ENCODE measurements at regions not wholly inside any gene's neighbourhood (a gene's known extent, or its start where the extent isn't known, plus 50 kb on each side); places are given as distances from the start of the nearest gene placed in this dataset.
"Not testable (repeated sequence)": the region's sequence is repeated elsewhere in the genome, so short reads cannot be mapped to it uniquely, and the experiment has no call there.

DNA sequence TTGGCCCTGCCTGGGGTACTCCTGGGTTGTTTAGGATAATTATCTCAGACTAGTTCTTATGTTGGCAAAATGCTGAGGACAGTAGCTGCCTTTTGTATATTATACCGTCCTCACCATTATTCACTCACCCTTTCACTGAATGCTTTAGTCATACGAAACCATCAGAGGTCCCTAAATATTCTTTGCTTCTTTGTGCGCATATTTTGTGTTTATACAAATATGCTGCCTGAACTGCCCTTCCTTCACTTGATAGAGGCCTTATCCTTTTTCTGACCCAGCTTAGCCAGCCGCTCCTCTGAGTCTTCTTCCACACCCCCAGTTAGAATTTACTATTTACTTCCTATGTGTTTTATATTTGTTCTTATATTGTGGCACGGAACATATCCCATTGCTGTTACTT lies 70.2 kb upstream of the OSBPL3 start:
- H3K9me3 ChIP-seq (ENCODE audit: insufficient read depth, low read depth, low read length), result peaks cover 4% of the 10 kb centered on the region; the same call in 1 of the 2 replicates
- no peaks in the 10 kb centered on the region; the same call in 1 of the 2 replicates for H3K4me1 ChIP-seq (ENCODE audit: insufficient read depth, low read length)
- H3K4me3 ChIP-seq (ENCODE audit: low read length), result no peak overlapping the region
- no peak overlapping the region for H3K9ac ChIP-seq (ENCODE audit: low read depth, low read length)
- no peak overlapping the region for H3K27ac ChIP-seq (ENCODE audit: low read depth, low read length)
- no peaks in the 10 kb centered on the region for H3K27me3 ChIP-seq (ENCODE audit: insufficient read depth, low read length)
- H3K36me3 ChIP-seq (ENCODE audit: insufficient read depth, low read length), result no peaks in the 10 kb centered on the region
- 91% methylated on average over 5 of the region's 5 CpGs for WGBS

DNA sequence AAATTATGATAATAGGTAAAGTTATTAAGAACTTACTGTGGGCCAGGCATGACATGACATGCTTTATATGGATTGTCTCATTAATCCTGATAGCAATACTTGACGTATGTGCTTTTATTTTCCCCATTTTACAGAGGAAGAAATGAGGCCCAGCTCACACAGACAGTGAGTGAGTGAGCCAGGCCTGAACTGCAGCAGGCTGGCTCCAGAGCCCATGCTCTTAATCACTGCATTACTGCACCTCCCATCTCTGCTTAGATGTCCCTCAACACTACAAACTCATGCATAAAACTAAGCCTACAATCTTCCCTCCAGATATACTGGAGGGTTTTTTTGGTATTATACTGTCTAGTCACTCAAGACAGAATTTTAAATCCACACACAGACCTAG lies 68.5 kb upstream of the OSBPL3 start:
- Histone ChIP-seq H3K4me3 (ENCODE audit: low read length) (no peak overlapping the region), H3K9me3 (ENCODE audit: insufficient read depth, low read depth, low read length) (peaks cover 4% of the 10 kb centered on the region; the same call in 1 of the 2 replicates), H3K9ac (ENCODE audit: low read depth, low read length) (no peak overlapping the region), H3K36me3 (ENCODE audit: insufficient read depth, low read length) (no peaks in the 10 kb centered on the region), H3K4me1 (ENCODE audit: insufficient read depth, low read length) (no peaks in the 10 kb centered on the region; the same call in 1 of the 2 replicates), H3K27ac (ENCODE audit: low read depth, low read length) (no peak overlapping the region), H3K27me3 (ENCODE audit: insufficient read depth, low read length) (no peaks in the 10 kb centered on the region)
- 95% methylated on average over 1 of the region's 1 CpG for WGBS

DNA sequence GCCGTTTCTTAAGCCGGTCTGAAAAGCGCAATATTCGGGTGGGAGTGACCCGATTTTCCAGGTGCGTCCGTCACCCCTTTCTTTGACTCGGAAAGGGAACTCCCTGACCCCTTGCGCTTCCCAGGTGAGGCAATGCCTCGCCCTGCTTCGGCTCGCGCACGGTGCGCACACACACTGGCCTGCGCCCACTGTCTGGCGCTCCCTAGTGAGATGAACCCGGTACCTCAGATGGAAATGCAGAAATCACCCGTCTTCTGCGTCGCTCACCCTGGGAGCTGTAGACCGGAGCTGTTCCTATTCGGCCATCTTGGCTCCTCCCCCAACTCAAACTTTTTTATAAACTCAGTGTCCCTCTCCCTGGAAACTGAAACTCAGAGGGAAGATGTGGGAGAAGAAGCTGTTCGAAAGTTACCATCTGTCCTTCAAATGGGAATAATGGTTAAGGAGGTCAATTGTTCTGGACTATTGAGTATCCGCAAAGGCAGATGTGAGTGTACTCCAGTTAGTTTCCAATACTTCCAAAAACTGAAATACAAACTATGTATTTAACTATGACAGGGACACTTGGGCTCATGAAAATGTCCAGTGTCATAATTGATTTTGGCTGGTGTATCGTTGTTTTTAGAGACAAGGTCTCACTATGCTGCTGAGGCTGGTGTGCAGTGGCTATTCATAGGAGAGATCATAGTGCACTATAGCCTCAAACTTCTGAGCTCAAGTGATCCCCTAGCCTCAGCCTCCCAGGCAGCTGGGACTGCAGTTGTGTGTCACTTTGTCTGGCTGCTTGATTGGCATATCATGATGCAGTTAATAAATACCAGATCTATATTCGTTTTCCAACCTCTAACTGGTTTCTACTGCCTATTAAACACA lies 67.8 kb upstream of the OSBPL3 start:
- H3K36me3 ChIP-seq (ENCODE audit: insufficient read depth, low read length); H3K9ac ChIP-seq (ENCODE audit: low read depth, low read length); H3K27ac ChIP-seq (ENCODE audit: low read depth, low read length); H3K9me3 ChIP-seq (ENCODE audit: insufficient read depth, low read depth, low read length); H3K4me1 ChIP-seq (ENCODE audit: insufficient read depth, low read length); H3K27me3 ChIP-seq (ENCODE audit: insufficient read depth, low read length): not testable (repeated sequence)
- WGBS, result 84% methylated on average over 8 of the region's 27 CpGs
- peak overlapping the region; percentile 38 for H3K4me3 ChIP-seq (ENCODE audit: low read length)

DNA sequence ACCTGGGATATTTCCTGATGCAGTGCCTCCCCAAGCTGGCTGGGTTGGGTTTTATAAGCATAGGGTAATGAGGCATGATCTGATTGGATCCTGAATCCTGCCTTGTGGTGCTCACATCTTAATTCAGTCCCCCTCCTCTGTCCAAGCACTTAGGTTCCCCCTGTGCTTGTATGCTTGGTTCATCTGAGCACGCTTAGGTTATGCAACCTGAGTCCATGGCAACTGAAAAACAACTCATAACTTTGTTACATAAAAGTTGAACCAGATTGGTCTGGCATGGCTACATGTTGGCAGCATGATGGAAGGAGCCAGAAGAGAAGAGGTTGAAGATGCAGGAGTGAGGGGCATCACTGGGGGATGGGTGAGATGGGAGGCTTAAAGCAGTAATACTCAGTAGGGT lies 57.3 kb upstream of the OSBPL3 start:
- WGBS, result 89% methylated on average over 1 of the region's 1 CpG
- peaks cover 11% of the 10 kb centered on the region; the same call in 1 of the 2 replicates for H3K9me3 ChIP-seq (ENCODE audit: insufficient read depth, low read depth, low read length)
- no peaks in the 10 kb centered on the region; the same call in 1 of the 2 replicates for H3K4me1 ChIP-seq (ENCODE audit: insufficient read depth, low read length)
- no peak overlapping the region for H3K27ac ChIP-seq (ENCODE audit: low read depth, low read length)
- no peaks in the 10 kb centered on the region for H3K27me3 ChIP-seq (ENCODE audit: insufficient read depth, low read length)
- no peak overlapping the region for H3K9ac ChIP-seq (ENCODE audit: low read depth, low read length)
- H3K4me3 ChIP-seq (ENCODE audit: low read length), result no peak overlapping the region
- no peaks in the 10 kb centered on the region for H3K36me3 ChIP-seq (ENCODE audit: insufficient read depth, low read length)

DNA sequence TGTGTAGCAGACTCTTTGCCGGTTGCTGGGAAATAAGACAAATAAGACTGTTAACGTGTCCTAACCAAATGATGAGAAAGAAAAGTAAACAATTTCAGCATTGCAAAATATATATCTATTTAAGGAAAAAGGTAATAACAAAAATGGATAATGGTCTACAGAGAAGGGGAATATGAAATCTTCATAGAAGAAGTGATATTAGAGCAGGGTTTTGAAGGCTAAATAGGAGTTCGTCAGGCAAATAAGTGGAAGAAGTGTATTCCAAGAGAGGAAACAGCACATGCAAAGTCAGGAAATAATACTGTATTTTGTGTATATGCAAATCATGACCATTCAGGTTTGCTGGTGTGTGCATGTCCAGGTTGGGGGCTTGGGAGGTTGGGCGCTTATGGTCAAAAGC lies 55.3 kb upstream of the OSBPL3 start:
- H3K27ac ChIP-seq (ENCODE audit: low read depth, low read length), result no peak overlapping the region
- 90% methylated on average over 4 of the region's 4 CpGs for WGBS

DNA sequence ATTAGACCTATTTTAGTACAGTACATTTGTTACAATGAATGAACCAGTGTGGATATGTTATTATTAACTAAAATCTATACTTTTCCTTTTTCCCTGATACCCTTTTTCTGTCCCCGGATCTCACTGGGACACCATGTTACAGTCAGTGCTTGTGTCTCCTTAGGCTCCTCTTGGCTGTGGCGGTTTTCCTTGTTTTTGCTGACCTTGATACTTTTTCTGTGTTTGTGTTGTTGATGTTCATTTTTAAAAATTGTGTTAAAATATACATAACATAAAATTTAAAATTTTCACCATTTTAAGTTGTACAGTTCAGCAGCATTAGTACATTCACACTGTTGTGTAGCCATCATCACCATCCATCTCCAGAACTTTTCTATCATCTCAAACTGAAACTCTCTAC lies 54.2 kb upstream of the OSBPL3 start:
- Histone ChIP-seq H3K4me3 (ENCODE audit: low read length) (no peak overlapping the region), H3K36me3 (ENCODE audit: insufficient read depth, low read length) (no peaks in the 10 kb centered on the region), H3K27me3 (ENCODE audit: insufficient read depth, low read length) (no peaks in the 10 kb centered on the region), H3K9me3 (ENCODE audit: insufficient read depth, low read depth, low read length) (peaks cover 11% of the 10 kb centered on the region; the same call in 1 of the 2 replicates), H3K9ac (ENCODE audit: low read depth, low read length) (no peak overlapping the region), H3K27ac (ENCODE audit: low read depth, low read length) (no peak overlapping the region), H3K4me1 (ENCODE audit: insufficient read depth, low read length) (no peaks in the 10 kb centered on the region; the same call in 1 of the 2 replicates)
- WGBS, result 92% methylated on average over 2 of the region's 2 CpGs

More for the DNA sequence above, 55.3 kb upstream of the OSBPL3 start:
- no peaks in the 10 kb centered on the region for H3K36me3 ChIP-seq (ENCODE audit: insufficient read depth, low read length)
- no peak overlapping the region for H3K9ac ChIP-seq (ENCODE audit: low read depth, low read length)
- H3K27me3 ChIP-seq (ENCODE audit: insufficient read depth, low read length), result no peaks in the 10 kb centered on the region
- no peak overlapping the region for H3K4me3 ChIP-seq (ENCODE audit: low read length)
- H3K4me1 ChIP-seq (ENCODE audit: insufficient read depth, low read length), result no peaks in the 10 kb centered on the region; the same call in 1 of the 2 replicates
- H3K9me3 ChIP-seq (ENCODE audit: insufficient read depth, low read depth, low read length), result peaks cover 11% of the 10 kb centered on the region; the same call in 1 of the 2 replicates

DNA sequence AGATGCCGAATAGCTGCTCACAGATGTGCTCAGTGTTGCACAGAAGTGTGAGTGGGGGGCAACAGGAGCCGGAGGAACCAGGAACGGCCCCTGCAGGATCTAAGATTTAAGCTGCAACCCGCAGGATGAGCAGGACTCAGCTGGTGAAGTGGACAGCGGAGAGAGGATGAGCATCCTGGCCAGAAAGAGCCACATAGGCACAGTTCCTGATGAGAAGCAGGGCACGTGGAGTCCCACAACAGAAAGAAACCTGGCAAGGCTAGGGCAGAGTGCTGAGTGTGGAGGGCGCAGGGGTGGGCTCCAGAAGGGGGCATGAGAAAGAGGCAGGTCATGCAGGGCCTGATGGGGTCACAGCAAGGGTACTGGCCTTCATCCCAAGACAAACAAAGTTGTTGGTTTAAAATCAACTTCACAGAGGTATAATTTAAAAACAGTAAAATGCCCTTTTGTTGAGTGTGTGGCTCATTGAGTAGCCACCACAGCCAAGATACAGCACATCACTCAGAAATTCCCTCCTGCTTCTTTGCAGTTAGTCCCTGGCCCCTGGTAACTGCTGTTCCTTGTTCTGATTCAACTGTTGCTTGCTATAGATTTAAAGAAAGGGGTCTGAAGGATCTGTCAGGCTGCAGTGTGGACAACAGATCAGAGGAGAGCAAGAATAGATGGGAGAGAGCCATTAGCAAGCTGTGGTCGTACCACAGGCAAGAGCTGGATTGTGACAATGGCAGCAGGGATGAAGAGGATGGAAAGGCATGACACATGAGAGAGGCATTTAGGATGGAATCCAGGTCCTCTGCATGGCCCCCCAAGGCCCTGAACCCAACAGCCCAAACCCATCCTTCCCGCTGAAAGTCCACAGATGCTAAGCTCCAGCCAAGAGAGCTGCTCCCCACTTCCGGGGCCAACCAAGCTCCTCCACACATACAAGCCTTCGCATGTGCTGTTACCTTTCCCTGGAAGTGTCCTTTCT lies 53.1 kb upstream of the OSBPL3 start:
- no peak overlapping the region for H3K9ac ChIP-seq (ENCODE audit: low read depth, low read length)
- 90% methylated on average over 11 of the region's 11 CpGs for WGBS
- no peak overlapping the region for H3K4me3 ChIP-seq (ENCODE audit: low read length)
- H3K36me3 ChIP-seq (ENCODE audit: insufficient read depth, low read length), result no peaks in the 10 kb centered on the region
- peaks cover 11% of the 10 kb centered on the region; the same call in 1 of the 2 replicates for H3K9me3 ChIP-seq (ENCODE audit: insufficient read depth, low read depth, low read length)
- peaks cover 9% of the 10 kb centered on the region; the same call in 1 of the 2 replicates for H3K4me1 ChIP-seq (ENCODE audit: insufficient read depth, low read length)
- H3K27ac ChIP-seq (ENCODE audit: low read depth, low read length), result no peak overlapping the region
- no peaks in the 10 kb centered on the region for H3K27me3 ChIP-seq (ENCODE audit: insufficient read depth, low read length)

DNA sequence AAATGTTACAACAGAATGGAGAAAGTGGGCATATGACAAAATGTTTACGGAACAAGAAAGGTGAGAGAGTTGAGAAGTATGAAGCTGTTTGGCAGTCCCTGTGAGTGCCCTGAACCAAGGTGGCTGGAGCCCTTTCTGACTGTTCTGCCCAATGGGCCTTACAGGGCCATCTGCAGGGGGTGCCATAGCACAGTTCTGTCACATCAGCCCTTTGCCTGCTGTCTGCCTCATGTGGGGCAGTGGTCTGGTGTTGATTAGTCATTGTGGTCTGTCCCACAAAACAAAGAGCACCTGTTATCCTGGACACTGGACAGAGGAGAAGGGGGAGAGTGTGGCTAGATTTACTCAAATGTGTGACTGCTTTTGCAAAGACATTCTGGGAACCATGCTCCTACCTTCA lies 51.5 kb upstream of the OSBPL3 start:
- 91% methylated on average over 1 of the region's 1 CpG for WGBS
- peaks cover 10% of the 10 kb centered on the region; the same call in 1 of the 2 replicates for H3K9me3 ChIP-seq (ENCODE audit: insufficient read depth, low read depth, low read length)
- H3K9ac ChIP-seq (ENCODE audit: low read depth, low read length), result no peak overlapping the region
- H3K27me3 ChIP-seq (ENCODE audit: insufficient read depth, low read length), result no peaks in the 10 kb centered on the region
- H3K4me3 ChIP-seq (ENCODE audit: low read length), result no peak overlapping the region
- H3K27ac ChIP-seq (ENCODE audit: low read depth, low read length), result no peak overlapping the region
- peaks cover 10% of the 10 kb centered on the region; the same call in 1 of the 2 replicates for H3K4me1 ChIP-seq (ENCODE audit: insufficient read depth, low read length)
- H3K36me3 ChIP-seq (ENCODE audit: insufficient read depth, low read length), result no peaks in the 10 kb centered on the region

DNA sequence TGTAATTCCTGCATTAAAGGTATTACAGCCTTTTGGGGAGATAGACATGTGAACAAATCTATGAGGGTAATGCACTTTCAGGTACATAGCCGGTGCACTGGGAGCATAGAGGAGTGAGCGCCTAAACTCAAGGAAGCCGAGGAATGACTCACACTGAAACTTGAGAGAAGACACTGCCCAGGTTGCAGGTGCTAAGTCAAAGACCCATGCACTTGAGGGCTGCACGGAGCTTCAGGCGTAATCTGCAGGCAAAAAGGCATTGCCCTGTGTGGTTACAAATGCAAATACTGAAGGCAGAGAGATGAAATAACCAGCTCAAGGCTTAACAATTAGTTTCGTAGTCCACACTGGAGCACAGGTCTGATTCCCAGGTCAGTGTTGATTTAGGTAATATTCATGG lies 51.0 kb upstream of the OSBPL3 start:
- no peak overlapping the region for H3K4me3 ChIP-seq (ENCODE audit: low read length)
- peaks cover 6% of the 10 kb centered on the region; the same call in 1 of the 2 replicates for H3K9me3 ChIP-seq (ENCODE audit: insufficient read depth, low read depth, low read length)
- no peaks in the 10 kb centered on the region for H3K36me3 ChIP-seq (ENCODE audit: insufficient read depth, low read length)
- peaks cover 12% of the 10 kb centered on the region for H3K4me1 ChIP-seq (ENCODE audit: insufficient read depth, low read length)
- H3K9ac ChIP-seq (ENCODE audit: low read depth, low read length), result no peak overlapping the region
- no peak overlapping the region for H3K27ac ChIP-seq (ENCODE audit: low read depth, low read length)
- H3K27me3 ChIP-seq (ENCODE audit: insufficient read depth, low read length), result no peaks in the 10 kb centered on the region
- 71% methylated on average over 6 of the region's 6 CpGs for WGBS
